HFF-Myc (cell line): ENCODE measurements at regions not wholly inside any gene's neighbourhood (a gene's known extent, or its start where the extent isn't known, plus 50 kb on each side); places are given as distances from the start of the nearest gene placed in this dataset.

Experiments
- DNase-seq: peaks from one replicate; pipeline ENCODE4 v3.0.0-alpha.2; 2011; ENCODE audit warnings: low read depth; ENCODE audit errors: extremely low read depth
- H3K4me3 ChIP-seq: replicated peaks from 2 replicates; pipeline ENCODE4 v1.5.1; 2011; ENCODE audit warnings: low read depth, mild to moderate bottlenecking, control low read depth, low read length
- CTCF ChIP-seq: IDR thresholded peaks from 2 replicates; pipeline ENCODE4 v1.5.1; 2012; ENCODE audit warnings: mild to moderate bottlenecking, low read depth, low read length, control low read depth; ENCODE audit errors: missing control alignments

- DNase-seq: no peak
- H3K4me3 ChIP-seq: no peak overlapping the region
- TF ChIP-seq CTCF: no peak
Measured at GRCh38 chr10:29238523-29239135, 50.2 kb upstream of the LYZL1 start.
